GM23338 (cell line): ENCODE measurements at regions not wholly inside any gene's neighbourhood (a gene's known extent, or its start where the extent isn't known, plus 50 kb on each side); places are given as distances from the start of the nearest gene placed in this dataset.

Source experiments
- CTCF ChIP-seq, 2 experiments: fragments of 200-600 bp in 1 of 2; sonication (generic) in 1 of 2; conservative IDR thresholded peaks; 2 replicates each; pipeline versions ENCODE4 v1.5.1 to v1.6.1; 2016 to 2017; ENCODE audit warnings: antibody characterized with exemption in 2 of 2, low read depth in 2 of 2, mild to moderate bottlenecking in 2 of 2, moderate library complexity in 1 of 2
- ETS1 ChIP-seq: IDR thresholded peaks from 2 replicates; pipeline ENCODE4 v1.6.1; 2016; ENCODE audit warnings: antibody characterized with exemption
- EZH2 ChIP-seq: fragments of 200-600 bp; sonication (generic); IDR thresholded peaks from one replicate; pipeline ENCODE4 v1.8.0; 2017; ENCODE audit warnings: antibody characterized with exemption, mild to moderate bottlenecking, low read depth; ENCODE audit not compliant: unreplicated experiment
- EZH2phosphoT487 ChIP-seq: fragments of 200-600 bp; sonication (generic); IDR thresholded peaks from one replicate; pipeline ENCODE4 v1.8.1; 2018; ENCODE audit warnings: antibody characterized with exemption; ENCODE audit not compliant: unreplicated experiment
- JUNB ChIP-seq: IDR thresholded peaks from one replicate; pipeline ENCODE4 v1.6.1; 2016; ENCODE audit warnings: antibody characterized with exemption; ENCODE audit not compliant: unreplicated experiment
- NANOG ChIP-seq: IDR thresholded peaks from 2 replicates; pipeline ENCODE4 v1.6.1; 2016; ENCODE audit warnings: antibody characterized with exemption, borderline replicate concordance
- POLR2AphosphoS5 ChIP-seq: IDR thresholded peaks from 2 replicates; pipeline ENCODE4 v1.6.1; 2016; ENCODE audit warnings: antibody characterized with exemption, low read depth
- REST ChIP-seq: IDR thresholded peaks from one replicate; pipeline ENCODE4 v1.6.1; 2018; ENCODE audit warnings: antibody characterized with exemption; ENCODE audit not compliant: unreplicated experiment

- no peak for TF ChIP-seq CTCF (conservative IDR thresholded peaks at IDR 0.05; ENCODE audit: low read depth in 2 of 2)
- no peak for TF ChIP-seq REST
- TF ChIP-seq EZH2 = no peak
- TF ChIP-seq POLR2AphosphoS5 = no peak
- TF ChIP-seq NANOG = no peak
- no peak for TF ChIP-seq ETS1
- no peak for TF ChIP-seq EZH2phosphoT487
- TF ChIP-seq JUNB = no peak
Observed at GRCh38 chr12:67572492-67572891, 76.1 kb upstream of the DYRK2 start.
